HFFc6 (cell line): ENCODE measurements at regions not wholly inside any gene's neighbourhood (a gene's known extent, or its start where the extent isn't known, plus 50 kb on each side); places are given as distances from the start of the nearest gene placed in this dataset.

Source experiments
- DNase-seq: peaks from one replicate; pipeline ENCODE4 v3.0.0-alpha.2; 2018
- H3K27ac Mint-ChIP-seq: 2 replicates; pipeline ENCODE4 v1.8.0; 2020; ENCODE audit warnings: mild to moderate bottlenecking, mixed read lengths
- H3K27me3 Mint-ChIP-seq: 2 replicates; pipeline ENCODE4 v1.8.0; 2021; ENCODE audit warnings: mild to moderate bottlenecking, moderate library complexity, mixed read lengths; ENCODE audit not compliant: insufficient read depth
- H3K36me3 Mint-ChIP-seq: 2 replicates; pipeline ENCODE4 v1.8.0; 2021; ENCODE audit warnings: low read depth, mixed read lengths
- H3K4me1 Mint-ChIP-seq: 2 replicates; pipeline ENCODE4 v1.8.0; 2020; ENCODE audit warnings: low read depth, mixed read lengths
- H3K4me3 Mint-ChIP-seq: 2 replicates; pipeline ENCODE4 v1.8.0; 2020; ENCODE audit warnings: mild to moderate bottlenecking, moderate library complexity, mixed read lengths
- H3K9me3 Mint-ChIP-seq: 2 replicates; pipeline ENCODE4 v1.8.0; 2020; ENCODE audit warnings: mild to moderate bottlenecking, mixed read lengths
- CTCF ChIP-seq: fragments of 200-600 bp; sonication (generic); IDR thresholded peaks from 2 replicates; pipeline ENCODE4 v1.5.0; 2021; ENCODE audit warnings: antibody characterized with exemption, mild to moderate bottlenecking

GRCh38 chr4:71204056-71204455, 134.8 kb upstream of the SLC4A4 start:
- Mint-ChIP-seq H3K4me3 (no peak overlapping the region), H3K27ac (no peak overlapping the region)

GRCh38 chr4:71206763-71207162, 132.1 kb upstream of the SLC4A4 start:
- no peak overlapping the region; the same call in 1 of the 2 replicates for H3K4me3 Mint-ChIP-seq
- H3K27me3 Mint-ChIP-seq = no peaks in the 10 kb centered on the region
- peak; percentile 75 for DNase-seq
- H3K36me3 Mint-ChIP-seq = no peaks in the 10 kb centered on the region; the same call in 1 of the 2 replicates
- peaks cover 88% of the 10 kb centered on the region for H3K4me1 Mint-ChIP-seq
- no peak for TF ChIP-seq CTCF
- H3K9me3 Mint-ChIP-seq = no peaks in the 10 kb centered on the region
- no peak overlapping the region for H3K27ac Mint-ChIP-seq

More at GRCh38 chr4:71204056-71204455, 134.8 kb upstream of the SLC4A4 start:
- H3K36me3 Mint-ChIP-seq = no peaks in the 10 kb centered on the region; the same call in 1 of the 2 replicates
- H3K27me3 Mint-ChIP-seq = no peaks in the 10 kb centered on the region; the same call in 1 of the 2 replicates
- no peak for DNase-seq
- TF ChIP-seq CTCF = no peak
- H3K4me1 Mint-ChIP-seq = peaks cover 82% of the 10 kb centered on the region
- no peaks in the 10 kb centered on the region for H3K9me3 Mint-ChIP-seq

- H3K4me3 Mint-ChIP-seq = peak overlapping the region; percentile 29
- peak overlapping the region; percentile 36; the same call in 1 of the 2 replicates for H3K27ac Mint-ChIP-seq
- H3K36me3 Mint-ChIP-seq = peaks cover 14% of the 10 kb centered on the region
- no peak for TF ChIP-seq CTCF
- H3K9me3 Mint-ChIP-seq = no peaks in the 10 kb centered on the region
- peaks cover 75% of the 10 kb centered on the region for H3K4me1 Mint-ChIP-seq
- DNase-seq = peak; percentile 66
- no peaks in the 10 kb centered on the region for H3K27me3 Mint-ChIP-seq
These were observed 129.7 kb upstream of the SLC4A4 start for GRCh38 chr4:71209161-71209560.

GRCh38 chr4:71210823-71211222, 128.0 kb upstream of the SLC4A4 start:
- no peak for TF ChIP-seq CTCF
- H3K4me1 Mint-ChIP-seq = peaks cover 67% of the 10 kb centered on the region
- no peaks in the 10 kb centered on the region for H3K27me3 Mint-ChIP-seq
- H3K4me3 Mint-ChIP-seq = no peak overlapping the region
- peaks cover 14% of the 10 kb centered on the region for H3K36me3 Mint-ChIP-seq
- no peak for DNase-seq
- H3K9me3 Mint-ChIP-seq = no peaks in the 10 kb centered on the region
- H3K27ac Mint-ChIP-seq = no peak overlapping the region

- H3K9me3 Mint-ChIP-seq = no peaks in the 10 kb centered on the region
- no peaks in the 10 kb centered on the region for H3K27me3 Mint-ChIP-seq
- H3K4me1 Mint-ChIP-seq = peaks cover 58% of the 10 kb centered on the region
- DNase-seq = no peak
- no peak for TF ChIP-seq CTCF
- H3K36me3 Mint-ChIP-seq = peaks cover 14% of the 10 kb centered on the region
- no peak overlapping the region; the same call in 1 of the 2 replicates for H3K4me3 Mint-ChIP-seq
- peak overlapping the region; percentile 65 for H3K27ac Mint-ChIP-seq
These were observed 127.1 kb upstream of the SLC4A4 start for GRCh38 chr4:71211748-71212147.

- TF ChIP-seq CTCF = no peak
- Mint-ChIP-seq H3K9me3 (no peaks in the 10 kb centered on the region), H3K36me3 (peaks cover 14% of the 10 kb centered on the region), H3K27ac (peak overlapping the region; percentile 65), H3K4me3 (no peak overlapping the region; the same call in 1 of the 2 replicates), H3K4me1 (peaks cover 53% of the 10 kb centered on the region), H3K27me3 (no peaks in the 10 kb centered on the region)
- no peak for DNase-seq
These were observed 126.6 kb upstream of the SLC4A4 start for GRCh38 chr4:71212216-71212615.
